ENCODE measurements at regions not wholly inside any gene's neighbourhood (a gene's known extent, or its start where the extent isn't known, plus 50 kb on each side); places are given as distances from the start of the nearest gene placed in this dataset.

DNA sequence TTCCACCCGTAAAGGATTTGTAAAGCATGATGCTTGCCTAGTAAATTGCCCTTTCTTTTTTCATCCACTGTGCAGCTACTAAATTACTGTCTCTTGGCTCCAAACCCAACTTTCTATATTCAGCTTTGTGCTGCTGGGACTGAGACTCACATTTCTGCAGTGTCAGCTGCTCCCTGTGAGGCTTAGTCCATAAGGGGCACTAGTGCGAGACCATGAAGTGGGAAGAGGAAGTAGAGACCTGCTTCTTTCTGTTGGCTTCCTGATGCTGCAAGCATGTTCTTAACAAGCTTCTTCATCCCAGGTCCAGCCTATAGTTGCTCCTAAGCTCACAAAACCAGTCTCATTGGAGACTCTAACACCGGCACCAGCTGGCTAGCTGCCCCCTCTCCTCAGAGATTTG lies 74.9 kb upstream of the HS3ST2 start:
- Histone ChIP-seq H3K27me3 (no peaks in the 10 kb centered on the region), H3K4me3 (no peak overlapping the region), H3K9me3 (no peaks in the 10 kb centered on the region), H3K27ac (no peak overlapping the region), H3K36me3 (no peaks in the 10 kb centered on the region), H3K4me1 (ENCODE audit: insufficient read depth) (no peaks in the 10 kb centered on the region)
- no peak for DNase-seq
- WGBS, 3 donors: 65 to 73% (median 68%) methylated on average over 3 of the region's 3 CpGs
- intact Hi-C loops (cut with DNase I): no loop called here
- TF ChIP-seq, protein P1, sequence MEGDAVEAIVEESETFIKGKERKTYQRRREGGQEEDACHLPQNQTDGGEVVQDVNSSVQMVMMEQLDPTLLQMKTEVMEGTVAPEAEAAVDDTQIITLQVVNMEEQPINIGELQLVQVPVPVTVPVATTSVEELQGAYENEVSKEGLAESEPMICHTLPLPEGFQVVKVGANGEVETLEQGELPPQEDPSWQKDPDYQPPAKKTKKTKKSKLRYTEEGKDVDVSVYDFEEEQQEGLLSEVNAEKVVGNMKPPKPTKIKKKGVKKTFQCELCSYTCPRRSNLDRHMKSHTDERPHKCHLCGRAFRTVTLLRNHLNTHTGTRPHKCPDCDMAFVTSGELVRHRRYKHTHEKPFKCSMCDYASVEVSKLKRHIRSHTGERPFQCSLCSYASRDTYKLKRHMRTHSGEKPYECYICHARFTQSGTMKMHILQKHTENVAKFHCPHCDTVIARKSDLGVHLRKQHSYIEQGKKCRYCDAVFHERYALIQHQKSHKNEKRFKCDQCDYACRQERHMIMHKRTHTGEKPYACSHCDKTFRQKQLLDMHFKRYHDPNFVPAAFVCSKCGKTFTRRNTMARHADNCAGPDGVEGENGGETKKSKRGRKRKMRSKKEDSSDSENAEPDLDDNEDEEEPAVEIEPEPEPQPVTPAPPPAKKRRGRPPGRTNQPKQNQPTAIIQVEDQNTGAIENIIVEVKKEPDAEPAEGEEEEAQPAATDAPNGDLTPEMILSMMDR (IDR thresholded peaks at IDR 0.05): no peak
- no peak for TF ChIP-seq POLR2A (IDR thresholded peaks at IDR 0.05)
- no peak for TF ChIP-seq EP300 (IDR thresholded peaks at IDR 0.05)

DNA sequence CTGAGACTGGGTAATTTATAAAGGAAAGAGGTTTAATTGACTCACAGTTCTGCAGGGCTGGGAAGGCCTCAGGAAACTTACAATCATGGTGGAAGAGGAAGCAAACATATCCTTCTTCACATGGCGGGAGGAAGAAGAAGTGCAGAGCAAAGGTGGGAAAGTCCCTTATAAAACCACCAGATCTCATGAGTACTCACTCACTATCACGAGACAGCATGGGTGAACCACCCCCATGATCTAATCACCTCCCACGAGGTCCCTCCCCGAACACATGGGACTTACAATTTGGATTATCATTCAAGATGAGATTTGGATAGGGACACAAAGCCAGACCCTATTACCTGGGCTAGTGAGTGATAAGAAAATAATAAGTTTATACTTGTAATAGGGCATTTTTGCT lies 70.6 kb upstream of the HS3ST2 start:
- 61 to 73% (median 71%) methylated on average over 4 of the region's 4 CpGs for WGBS, 3 donors
- DNase-seq: no peak
- Histone ChIP-seq H3K27ac (no peak overlapping the region), H3K4me3 (no peak overlapping the region), H3K36me3 (no peaks in the 10 kb centered on the region), H3K27me3 (no peaks in the 10 kb centered on the region), H3K9me3 (no peaks in the 10 kb centered on the region), H3K4me1 (ENCODE audit: insufficient read depth) (no peaks in the 10 kb centered on the region)
- intact Hi-C loops (cut with DNase I): no loop called here
- TF ChIP-seq EP300 (IDR thresholded peaks at IDR 0.05): no peak
- TF ChIP-seq, protein P1 (IDR thresholded peaks at IDR 0.05): no peak
- TF ChIP-seq POLR2A (IDR thresholded peaks at IDR 0.05): no peak

DNA sequence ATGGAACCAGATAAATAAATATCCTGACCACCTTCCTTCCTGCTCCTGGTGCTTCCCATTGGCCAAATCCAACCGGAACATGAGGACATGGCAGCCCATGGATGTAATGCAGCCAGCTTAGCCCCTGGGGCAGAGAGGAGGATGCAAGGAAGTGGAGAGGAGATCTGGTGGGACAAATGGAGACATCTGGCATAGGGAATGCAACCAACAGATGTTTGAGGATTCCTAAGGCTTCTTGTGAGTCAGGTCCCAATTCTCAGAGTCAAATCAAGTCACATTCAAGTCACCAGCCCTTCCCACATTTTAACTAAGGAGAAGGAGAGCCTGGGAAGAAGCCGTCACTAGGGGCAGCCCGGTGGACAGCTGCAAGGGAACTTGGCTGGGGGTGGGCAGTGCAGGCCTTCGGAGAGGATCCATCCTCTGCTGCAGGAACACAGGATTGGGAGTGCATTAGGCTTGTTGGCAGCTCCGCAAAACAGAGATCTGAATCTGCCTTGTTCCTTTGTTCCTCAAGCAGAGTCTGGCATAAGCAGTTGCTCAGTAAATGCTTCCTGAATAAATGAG lies 62.8 kb upstream of the HS3ST2 start:
- no peak overlapping the region for H3K27ac ChIP-seq
- H3K4me1 ChIP-seq (ENCODE audit: insufficient read depth): no peaks in the 10 kb centered on the region
- H3K27me3 ChIP-seq: no peaks in the 10 kb centered on the region
- no peaks in the 10 kb centered on the region for H3K9me3 ChIP-seq
- 61 to 64% (median 61%) methylated on average over 5 of the region's 5 CpGs for WGBS, 3 donors
- H3K4me3 ChIP-seq: no peak overlapping the region
- no peaks in the 10 kb centered on the region for H3K36me3 ChIP-seq
- intact Hi-C loops (cut with DNase I): no loop called here
- TF ChIP-seq POLR2A (IDR thresholded peaks at IDR 0.05) (no peak), EP300 (IDR thresholded peaks at IDR 0.05) (no peak)
- TF ChIP-seq, protein P1 (IDR thresholded peaks at IDR 0.05): no peak
- DNase-seq: no peak

DNA sequence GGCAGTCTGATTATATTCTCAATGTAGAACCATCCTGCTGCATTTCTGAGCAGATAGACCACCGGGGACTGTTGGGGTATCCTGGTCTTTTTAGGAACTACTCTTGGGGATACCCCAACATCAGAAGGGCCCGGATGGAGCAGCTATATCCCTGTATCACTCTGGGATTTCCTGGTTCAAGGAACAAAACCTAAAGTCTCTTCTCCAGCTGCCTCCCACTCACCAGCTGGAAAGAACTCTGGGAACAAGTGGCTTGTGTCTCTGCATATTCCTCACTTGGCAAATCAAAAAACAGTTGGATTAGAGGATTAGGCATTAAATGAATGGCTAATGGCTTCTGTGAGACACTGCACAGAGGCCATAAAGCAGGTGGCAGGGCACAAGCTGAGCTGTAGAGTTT lies 62.3 kb upstream of the HS3ST2 start:
- no peak overlapping the region for H3K4me3 ChIP-seq
- TF ChIP-seq EP300 (IDR thresholded peaks at IDR 0.05) (no peak), POLR2A (IDR thresholded peaks at IDR 0.05) (no peak)
- TF ChIP-seq, protein P1 (IDR thresholded peaks at IDR 0.05): no peak
- no peaks in the 10 kb centered on the region for H3K9me3 ChIP-seq
- H3K4me1 ChIP-seq (ENCODE audit: insufficient read depth): no peaks in the 10 kb centered on the region
- H3K36me3 ChIP-seq: no peaks in the 10 kb centered on the region
- intact Hi-C loops (cut with DNase I): no loop called here
- 68 to 78% (median 72%) methylated on average over 2 of the region's 2 CpGs for WGBS, 3 donors
- no peak overlapping the region for H3K27ac ChIP-seq
- no peaks in the 10 kb centered on the region for H3K27me3 ChIP-seq
- no peak for DNase-seq
